K562 (cell line): ENCODE measurements at regions not wholly inside any gene's neighbourhood (a gene's known extent, or its start where the extent isn't known, plus 50 kb on each side); places are given as distances from the start of the nearest gene placed in this dataset.

ENCODE experiments used
- ATAC-seq: fragments of 200-7000 bp; cut with Tn5 transposase; 3 replicates; pipeline ENCODE4 v1.9.1; 2020; ENCODE audit warnings: moderate library complexity
- BruUV-seq: library from RNA; stranded (reverse); fragments of 400-500 nt; replicated peaks from 2 replicates; lab custom pipeline; 2021; lab: Mats Ljungman, UMichigan
- CTCF ChIA-PET: fragments of 300-600 bp; formaldehyde crosslinking; extraction: SDS; loops from one replicate; lab custom pipeline; 2021; ENCODE audit warnings: low intra/inter-chr PET ratio; lab: Yijun Ruan, JAX
- POLR2A ChIA-PET: fragments of 300-600, 350-650 bp; sonication (Branson Sonifier 250); formaldehyde crosslinking; extraction: SDS; loops from one replicate; lab custom pipeline; 2021; ENCODE audit warnings: antibody characterized with exemption, inconsistent platforms; lab: Yijun Ruan, JAX
- DNase-seq, 4 experiments: peaks; one replicate each; pipeline versions ENCODE4 v3.0.0 to v3.0.0-alpha.2; 2011 to 2018; ENCODE audit warnings: low spot score in 3 of 4, mixed read lengths in 3 of 4; ENCODE audit errors: extremely low read depth in 1 of 4
- FAIRE-seq: peaks from 2 replicates; lab custom pipeline; 2011; peaks lifted over from hg19 to GRCh38; lab: Jason Lieb, UNC
- H2AFZ ChIP-seq: 2 replicates; pipeline ENCODE4 v1.6.0; 2011; ENCODE audit warnings: low read depth, low read length, control low read depth, inconsistent platforms
- H3K27ac ChIP-seq: fragments of 200-600 bp; 3 replicates; pipeline ENCODE4 v1.8.0; 2011; ENCODE audit warnings: low read depth, mild to moderate bottlenecking, control low read depth, inconsistent platforms, low read length, moderate library complexity, mixed read lengths; ENCODE audit errors: extremely low read depth
- H3K27me3 ChIP-seq, 2 experiments: fragments of 300-600 bp in 1 of 2; 2 replicates in 1 of 2; 3 replicates in 1 of 2; pipeline versions ENCODE4 v1.6.0 to v1.8.0; 2011; ENCODE audit warnings: inconsistent platforms in 2 of 2, low read length in 2 of 2, mild to moderate bottlenecking in 1 of 2, mixed read lengths in 1 of 2, moderate library complexity in 1 of 2; ENCODE audit not compliant: control insufficient read depth in 2 of 2, insufficient read depth in 2 of 2
- H3K36me3 ChIP-seq: fragments of 300-600 bp; 3 replicates; pipeline ENCODE4 v1.8.0; 2011; ENCODE audit warnings: mild to moderate bottlenecking, low read length, inconsistent platforms; ENCODE audit not compliant: control insufficient read depth, insufficient read depth
- H3K4me1 ChIP-seq, 2 experiments: fragments of 200-600 bp in 1 of 2; replicated peaks in 1 of 2; 2 replicates in 1 of 2; 3 replicates in 1 of 2; pipeline versions ENCODE4 v1.5.1 to v1.8.0; 2011; ENCODE audit warnings: inconsistent platforms in 2 of 2, low read length in 2 of 2, mild to moderate bottlenecking in 1 of 2, mixed read lengths in 1 of 2, moderate library complexity in 1 of 2; ENCODE audit not compliant: control insufficient read depth in 2 of 2, insufficient read depth in 2 of 2
- H3K4me2 ChIP-seq: 2 replicates; pipeline ENCODE4 v1.6.1; 2011; ENCODE audit warnings: low read length, control low read depth, inconsistent platforms, mixed read lengths; ENCODE audit not compliant: insufficient read depth
- H3K4me3 ChIP-seq: fragments of 200-600 bp; sonication (generic), shearing (Covaris generic); 2 replicates; pipeline ENCODE4 v1.5.1; 2016; ENCODE audit warnings: control low read depth, inconsistent platforms
- H3K79me2 ChIP-seq: fragments of 200-600 bp; 3 replicates; pipeline ENCODE4 v1.8.0; 2011; ENCODE audit warnings: low read length, inconsistent platforms; ENCODE audit not compliant: control insufficient read depth, insufficient read depth
- H3K9ac ChIP-seq, 2 experiments: 2 replicates each; pipeline versions ENCODE4 v1.6.0 to v1.6.1; 2011; ENCODE audit warnings: low read depth in 2 of 2, low read length in 2 of 2, control low read depth in 1 of 2, inconsistent platforms in 1 of 2, mild to moderate bottlenecking in 1 of 2, mixed read lengths in 1 of 2; ENCODE audit not compliant: insufficient read depth in 1 of 2
- H3K9me1 ChIP-seq: one replicate; pipeline ENCODE4 v1.6.0; 2011; ENCODE audit warnings: inconsistent platforms, mild to moderate bottlenecking, low read length, moderate library complexity; ENCODE audit not compliant: control insufficient read depth, insufficient read depth
- H3K9me3 ChIP-seq: replicated peaks from 2 replicates; pipeline ENCODE4 v1.5.1; 2011; ENCODE audit warnings: low read depth, low read length, inconsistent platforms; ENCODE audit not compliant: control insufficient read depth, insufficient read depth
- H4K20me1 ChIP-seq: replicated peaks from 2 replicates; pipeline ENCODE4 v1.6.1; 2011; ENCODE audit warnings: low read length, inconsistent platforms, mixed read lengths; ENCODE audit not compliant: control insufficient read depth, insufficient read depth
- ATF1 ChIP-seq, 2 experiments: fragments of 450-650 bp in 1 of 2; IDR thresholded peaks; 2 replicates each; pipeline ENCODE4 v1.6.1; 2016; ENCODE audit warnings: missing compliant biosample characterization in 1 of 2, missing genetic modification characterization in 1 of 2
- EHMT2 ChIP-seq: fragments of 450-650 bp; IDR thresholded peaks from 2 replicates; pipeline ENCODE4 v1.6.1; 2018; ENCODE audit warnings: antibody characterized with exemption
- ELK1 ChIP-seq: sonication (generic); formaldehyde crosslinking; IDR thresholded peaks from 2 replicates; pipeline ENCODE4 v1.8.1; 2022; ENCODE audit warnings: missing genetic modification reagents
- LARP7 ChIP-seq: fragments of 450-650 bp; IDR thresholded peaks from 2 replicates; pipeline ENCODE4 v1.6.1; 2016
- LCOR ChIP-seq: sonication (generic); formaldehyde crosslinking; IDR thresholded peaks from 2 replicates; pipeline ENCODE4 v1.8.0; 2022; ENCODE audit warnings: mild to moderate bottlenecking, missing genetic modification reagents
- NFIC ChIP-seq: fragments of 450-650 bp; IDR thresholded peaks from 2 replicates; pipeline ENCODE4 v1.6.1; 2017; ENCODE audit warnings: mild to moderate bottlenecking, inconsistent platforms
- NR2C2 ChIP-seq, 2 experiments: fragments of 200-800 bp in 1 of 2; sonication (Bioruptor generic) in 1 of 2; sonication (generic) in 1 of 2; formaldehyde crosslinking in 1 of 2; IDR thresholded peaks; 2 replicates each; pipeline versions ENCODE4 v1.6.1 to v1.8.0; 2016 to 2022; ENCODE audit warnings: mild to moderate bottlenecking in 1 of 2, missing compliant biosample characterization in 1 of 2, missing genetic modification characterization in 1 of 2, missing genetic modification reagents in 1 of 2
- PKNOX1 ChIP-seq: fragments of 450-650 bp; IDR thresholded peaks from 2 replicates; pipeline ENCODE4 v1.6.1; 2016
- WGBS: fragments of 100-300 bp; shearing (Covaris generic); methylation state at CpG from one replicate; pipeline ENCODE4 v1.1.6; 2016; ENCODE audit warnings: low coverage, mixed read lengths; ENCODE audit not compliant: insufficient coverage; ENCODE audit errors: missing lambda C conversion rate; 5-methylcytosine and 5-hydroxymethylcytosine counted together
- in situ Hi-C: fragments of 300-500 bp; cut with MboI; formaldehyde crosslinking; loops from 4 replicates; pipeline ENCODE4 v1.15.0; 2018; ENCODE audit warnings: inconsistent platforms, mixed read lengths
- intact Hi-C: fragments of 100-400 bp; cut with micrococcal nuclease; formaldehyde crosslinking; loops from 2 replicates; pipeline ENCODE4 v1.14.2; 2022
- TF ChIP-seq, protein P1 (sequence below), 2 experiments: fragments of 450-650 bp; formaldehyde crosslinking in 1 of 2; IDR thresholded peaks; 2 replicates each; pipeline versions ENCODE4 v1.4.0 to v1.6.1; 2014 to 2020; ENCODE audit warnings: mild to moderate bottlenecking in 2 of 2, borderline replicate concordance in 1 of 2, low read depth in 1 of 2

- Histone ChIP-seq H3K4me2 (peak overlapping the region; percentile 33), H2AFZ (peak overlapping the region; percentile 41), H4K20me1 (no peaks in the 10 kb centered on the region), H3K36me3 (no peaks in the 10 kb centered on the region), H3K27me3 (peaks cover 23 to 43% of the 10 kb centered on the region in 2 experiments; a peak in 4 of 5 replicates), H3K27ac (no peak overlapping the region), H3K9me1 (no peaks in the 10 kb centered on the region), H3K4me1 (no peaks in the 10 kb centered on the region; a peak in 2 of 5 replicates), H3K9ac (no peak overlapping the region), H3K79me2 (no peaks in the 10 kb centered on the region), H3K4me3 (no peak overlapping the region), H3K9me3 (no peaks in the 10 kb centered on the region)
- WGBS: 7% methylated on average over 13 of the region's 13 CpGs
- DNase-seq (peak; percentile 78 to 97 (median 95)), ATAC-seq (peak; percentile 97), FAIRE-seq (peak; percentile 94)
- POLR2A ChIA-PET: interaction anchor here (0.6 to 1.2 kb wide), 4 partner anchors 8 to 292 kb away, joined by 3 to 5 read pairs (median 3); no protein-coding TSS in a partner anchor
- BruUV-seq: no TSS peak
- intact Hi-C loops: no loop called here
- in situ Hi-C loops: no loop called here
- CTCF ChIA-PET: interaction anchor here (1.4 kb wide), 1 partner anchor 75 kb away, joined by 5 read pairs; no protein-coding TSS in a partner anchor
- no peak for TF ChIP-seq LCOR (CRISPR knock-in tag)
- TF ChIP-seq ELK1 (CRISPR knock-in tag): no peak
- TF ChIP-seq EHMT2: 0 out of 2 replicates have a peak, but pooled peaks have one; percentile 29
- no peak for TF ChIP-seq NR2C2 (CRISPR knock-in tag; IDR thresholded peaks at IDR 0.05)
- TF ChIP-seq NR2C2 (tag; IDR thresholded peaks at IDR 0.05): 0 out of 2 replicates have a peak, but pooled peaks have one; percentile 19
- no peak for TF ChIP-seq LARP7
- peak; percentile 99 for TF ChIP-seq PKNOX1
- TF ChIP-seq ATF1 (CRISPR knock-in tag; IDR thresholded peaks at IDR 0.05): no peak
- TF ChIP-seq ATF1 (tag; IDR thresholded peaks at IDR 0.05): peak; percentile 27; the same call in 1 of the 2 replicates
- TF ChIP-seq, protein P1, sequence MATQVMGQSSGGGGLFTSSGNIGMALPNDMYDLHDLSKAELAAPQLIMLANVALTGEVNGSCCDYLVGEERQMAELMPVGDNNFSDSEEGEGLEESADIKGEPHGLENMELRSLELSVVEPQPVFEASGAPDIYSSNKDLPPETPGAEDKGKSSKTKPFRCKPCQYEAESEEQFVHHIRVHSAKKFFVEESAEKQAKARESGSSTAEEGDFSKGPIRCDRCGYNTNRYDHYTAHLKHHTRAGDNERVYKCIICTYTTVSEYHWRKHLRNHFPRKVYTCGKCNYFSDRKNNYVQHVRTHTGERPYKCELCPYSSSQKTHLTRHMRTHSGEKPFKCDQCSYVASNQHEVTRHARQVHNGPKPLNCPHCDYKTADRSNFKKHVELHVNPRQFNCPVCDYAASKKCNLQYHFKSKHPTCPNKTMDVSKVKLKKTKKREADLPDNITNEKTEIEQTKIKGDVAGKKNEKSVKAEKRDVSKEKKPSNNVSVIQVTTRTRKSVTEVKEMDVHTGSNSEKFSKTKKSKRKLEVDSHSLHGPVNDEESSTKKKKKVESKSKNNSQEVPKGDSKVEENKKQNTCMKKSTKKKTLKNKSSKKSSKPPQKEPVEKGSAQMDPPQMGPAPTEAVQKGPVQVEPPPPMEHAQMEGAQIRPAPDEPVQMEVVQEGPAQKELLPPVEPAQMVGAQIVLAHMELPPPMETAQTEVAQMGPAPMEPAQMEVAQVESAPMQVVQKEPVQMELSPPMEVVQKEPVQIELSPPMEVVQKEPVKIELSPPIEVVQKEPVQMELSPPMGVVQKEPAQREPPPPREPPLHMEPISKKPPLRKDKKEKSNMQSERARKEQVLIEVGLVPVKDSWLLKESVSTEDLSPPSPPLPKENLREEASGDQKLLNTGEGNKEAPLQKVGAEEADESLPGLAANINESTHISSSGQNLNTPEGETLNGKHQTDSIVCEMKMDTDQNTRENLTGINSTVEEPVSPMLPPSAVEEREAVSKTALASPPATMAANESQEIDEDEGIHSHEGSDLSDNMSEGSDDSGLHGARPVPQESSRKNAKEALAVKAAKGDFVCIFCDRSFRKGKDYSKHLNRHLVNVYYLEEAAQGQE (IDR thresholded peaks at IDR 0.05; ENCODE audit: borderline replicate concordance): no peak
- TF ChIP-seq, protein P1 (CRISPR knock-in tag; IDR thresholded peaks at IDR 0.05; ENCODE audit: low read depth): no peak
- peak; percentile 36; the same call in 1 of the 2 replicates for TF ChIP-seq NFIC
These were observed 52.0 kb downstream of the OLIG1 start for GRCh38 chr21:33121715-33122475.
